ENCODE measurements at regions not wholly inside any gene's neighbourhood (a gene's known extent, or its start where the extent isn't known, plus 50 kb on each side); places are given as distances from the start of the nearest gene placed in this dataset.
"Not testable (repeated sequence)": the region's sequence is repeated elsewhere in the genome, so short reads cannot be mapped to it uniquely, and the experiment has no call there.

GRCh38 chr11:97007283-97007682 is 617.5 kb downstream of the JRKL start:
- DNase-seq (ENCODE audit: low read depth, low spot score), result no peak

GRCh38 chr11:97009613-97010012 is 619.8 kb downstream of the JRKL start:
- no peak for DNase-seq (ENCODE audit: low read depth, low spot score)

GRCh38 chr11:97010997-97011396 is 621.2 kb downstream of the JRKL start:
- not testable (repeated sequence) for DNase-seq (ENCODE audit: low read depth, low spot score)

DNA sequence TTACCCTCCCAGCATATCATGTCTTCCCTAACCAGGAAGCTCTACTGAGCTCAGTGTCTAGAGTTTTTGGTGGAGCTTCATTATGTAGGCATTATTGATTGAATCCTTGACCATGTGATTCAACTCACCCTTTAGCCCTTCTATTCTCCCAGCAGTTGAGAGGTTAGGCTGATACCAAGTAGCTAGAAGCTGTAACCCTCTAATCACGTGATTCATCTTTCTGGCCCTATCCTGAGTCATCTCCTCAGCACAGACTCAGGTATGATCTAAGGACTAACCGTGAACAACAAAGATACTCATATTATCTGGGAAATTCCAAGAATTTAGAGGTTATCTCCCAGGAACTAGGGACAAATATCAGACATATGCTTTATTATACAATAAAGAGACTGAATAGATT is 625.5 kb downstream of the JRKL start:
- DNase-seq (ENCODE audit: low read depth, low spot score), result no peak

DNA sequence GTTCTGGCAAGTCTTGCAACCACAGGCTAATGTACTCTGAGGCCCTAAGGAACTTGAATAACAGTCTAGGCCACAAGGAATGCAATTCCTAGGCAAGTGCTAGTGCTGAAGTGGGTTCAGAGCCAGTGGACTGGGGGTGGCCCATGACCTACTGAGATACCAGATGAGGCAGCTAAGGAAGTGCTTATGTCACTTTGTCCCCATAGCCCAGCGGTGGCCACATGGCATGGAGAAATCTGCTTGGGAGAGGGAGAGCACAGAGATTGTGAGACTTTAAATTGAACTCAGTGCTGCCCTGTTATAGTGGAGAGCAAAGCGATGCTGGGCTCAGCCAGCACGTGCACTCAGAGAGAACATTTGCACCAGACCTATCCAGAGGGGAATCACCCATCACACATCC is 629.5 kb downstream of the JRKL start:
- DNase-seq (ENCODE audit: low read depth, low spot score), result no peak

DNA sequence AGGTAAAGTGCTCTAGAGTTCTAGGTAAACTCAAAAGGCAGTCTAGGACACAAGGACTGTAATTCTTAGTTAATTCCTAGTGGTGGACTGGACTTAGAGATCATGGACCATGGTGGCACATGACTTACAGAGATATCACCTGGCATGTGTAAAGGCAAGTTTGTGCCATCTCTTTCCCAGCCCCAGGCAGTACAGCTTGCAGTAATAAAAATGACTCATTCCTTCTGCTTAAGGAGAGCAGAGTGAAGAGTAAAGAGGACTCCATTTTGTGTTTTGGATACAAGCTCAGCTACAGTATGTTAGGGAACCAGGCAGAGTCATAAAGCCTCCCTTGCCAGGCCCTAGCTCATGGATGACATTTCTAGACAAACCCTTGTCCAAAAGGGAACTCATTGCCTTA is 629.9 kb downstream of the JRKL start:
- no peak for DNase-seq (ENCODE audit: low read depth, low spot score)

GRCh38 chr11:97022955-97023354 is 633.1 kb downstream of the JRKL start:
- DNase-seq (ENCODE audit: low read depth, low spot score), result no peak

- no peak for DNase-seq (ENCODE audit: low read depth, low spot score)
These were observed 639.1 kb downstream of the JRKL start for GRCh38 chr11:97028836-97029406.

DNA sequence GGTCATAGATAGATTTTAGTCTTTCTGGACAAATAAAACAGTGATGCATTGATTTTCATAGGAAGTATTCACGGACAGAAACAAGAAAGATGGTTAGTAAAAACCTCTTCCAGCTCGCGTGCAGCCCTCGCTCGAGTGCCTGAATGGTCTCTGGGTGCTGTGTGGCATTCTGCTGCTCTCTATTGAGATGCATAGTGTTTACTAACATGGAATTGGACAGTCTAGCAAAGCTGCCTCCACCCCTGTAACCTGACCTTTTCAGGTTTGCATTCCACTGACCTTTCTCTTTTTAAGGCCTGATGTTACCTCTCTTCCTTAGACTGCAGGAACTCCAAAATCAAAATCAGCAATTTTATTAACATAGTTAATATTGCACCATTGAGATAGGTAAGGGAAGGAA is 643.4 kb downstream of the JRKL start:
- DNase-seq (ENCODE audit: low read depth, low spot score), result no peak

- no peak for DNase-seq (ENCODE audit: low read depth, low spot score)
These were observed 658.7 kb downstream of the JRKL start for GRCh38 chr11:97048481-97048880.

DNA sequence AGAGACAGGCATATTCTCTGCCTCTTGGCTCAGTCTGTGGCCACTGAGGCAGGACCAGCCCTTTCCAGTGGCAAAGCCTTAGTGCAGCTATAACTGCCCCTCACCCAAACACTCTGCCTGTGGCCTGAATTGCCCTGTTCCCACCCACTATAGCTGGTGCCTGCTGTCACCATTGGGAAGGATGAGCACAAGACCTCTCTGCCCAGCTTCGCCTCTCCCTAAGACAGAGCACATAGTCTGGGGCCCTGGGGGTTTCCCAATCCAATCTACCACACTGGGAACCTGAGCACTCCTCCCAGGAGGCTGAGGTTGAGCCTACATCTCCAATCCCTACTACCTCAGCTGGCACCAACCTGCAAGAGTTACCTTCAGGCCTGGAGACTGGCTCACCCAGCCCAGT is 670.4 kb downstream of the JRKL start:
- no peak for DNase-seq (ENCODE audit: low read depth, low spot score)

DNA sequence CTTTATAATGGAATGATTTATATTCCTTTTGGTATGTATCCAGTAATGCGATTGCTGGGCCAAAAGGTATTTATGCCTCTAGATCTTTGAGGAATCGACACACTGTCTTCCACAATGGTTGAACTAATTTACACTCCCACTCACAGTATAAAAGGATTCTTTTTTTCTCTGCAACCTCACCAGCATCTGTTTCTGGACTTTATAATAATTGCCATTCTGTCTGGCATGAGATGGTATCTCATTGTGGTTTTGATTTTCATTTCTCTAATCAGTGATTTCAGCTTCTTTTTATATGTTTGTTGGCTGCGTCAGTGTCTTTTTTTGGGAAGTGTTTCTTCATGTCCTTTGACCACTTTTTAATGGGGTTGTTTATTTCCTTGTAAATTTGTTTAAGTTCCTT is 679.3 kb downstream of the JRKL start:
- DNase-seq (ENCODE audit: low read depth, low spot score), result no peak

- no peak for DNase-seq (ENCODE audit: low read depth, low spot score)
These were observed 682.6 kb downstream of the JRKL start for GRCh38 chr11:97072420-97072819.

GRCh38 chr11:97076666-97077065 is 686.9 kb downstream of the JRKL start:
- not testable (repeated sequence) for DNase-seq (ENCODE audit: low read depth, low spot score)

DNA sequence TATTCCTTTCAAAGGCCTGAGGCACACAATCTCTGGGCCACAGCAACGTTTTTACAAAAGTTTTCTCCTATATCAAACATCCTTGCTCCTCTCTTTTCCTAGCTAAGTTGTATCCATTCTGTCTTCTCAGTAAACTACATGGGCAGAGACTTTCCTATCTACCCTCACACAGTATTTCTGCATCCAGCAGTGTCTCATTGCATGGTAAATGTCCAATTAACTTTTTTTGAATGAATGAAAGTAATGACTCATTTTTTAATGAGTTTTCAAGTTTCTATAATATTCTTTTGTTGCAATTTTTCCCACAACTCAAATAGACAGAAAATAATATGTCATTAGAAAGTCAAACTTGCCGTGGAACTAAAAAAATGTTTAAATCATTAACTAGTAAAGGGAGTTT is 688.6 kb downstream of the JRKL start:
- no peak for DNase-seq (ENCODE audit: low read depth, low spot score)

DNA sequence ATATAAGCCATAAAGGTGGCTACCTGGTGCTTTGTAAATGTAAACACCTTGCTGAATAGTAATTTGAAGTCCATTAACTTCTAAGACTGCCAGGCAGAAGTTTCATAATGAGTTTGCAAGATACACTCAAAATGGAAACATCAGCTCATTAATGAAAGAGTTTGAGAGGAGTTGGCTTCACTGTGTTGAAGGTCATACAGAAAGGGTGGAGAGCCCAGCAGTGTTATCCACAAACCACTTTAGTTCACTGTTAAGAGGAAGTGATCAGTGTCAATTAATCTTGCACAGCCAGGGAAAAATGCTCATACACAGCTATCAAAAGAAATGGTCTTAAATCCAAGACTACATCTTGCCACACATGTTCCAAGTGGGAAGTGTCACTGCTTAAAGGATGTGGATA is 689.4 kb downstream of the JRKL start:
- no peak for DNase-seq (ENCODE audit: low read depth, low spot score)

- DNase-seq (ENCODE audit: low read depth, low spot score), result no peak
These were observed 697.6 kb downstream of the JRKL start for GRCh38 chr11:97087419-97087818.

- DNase-seq (ENCODE audit: low read depth, low spot score), result no peak
These were observed 703.0 kb downstream of the JRKL start for GRCh38 chr11:97092823-97093222.

DNA sequence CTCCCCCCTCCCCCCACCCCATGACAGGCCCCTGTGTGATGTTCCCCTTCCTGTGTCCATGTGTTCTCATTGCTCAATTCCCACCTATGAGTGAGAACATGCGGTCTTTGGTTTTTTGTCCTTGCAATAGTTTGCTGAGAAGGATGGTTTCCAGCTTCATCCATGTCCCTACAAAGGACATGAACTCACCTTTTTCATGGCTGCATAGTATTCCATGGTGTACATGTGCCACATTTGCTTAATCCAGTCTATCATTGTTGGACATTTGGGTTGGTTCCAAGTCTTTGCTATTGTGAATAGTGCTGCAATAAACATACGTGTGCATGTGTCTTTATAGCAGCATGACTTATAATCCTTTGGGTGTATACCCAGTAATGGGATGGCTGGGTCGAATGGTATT is 712.4 kb downstream of the JRKL start:
- not testable (repeated sequence) for DNase-seq (ENCODE audit: low read depth, low spot score)

GRCh38 chr11:97107604-97108003 is 717.8 kb downstream of the JRKL start:
- DNase-seq (ENCODE audit: low read depth, low spot score), result no peak

DNA sequence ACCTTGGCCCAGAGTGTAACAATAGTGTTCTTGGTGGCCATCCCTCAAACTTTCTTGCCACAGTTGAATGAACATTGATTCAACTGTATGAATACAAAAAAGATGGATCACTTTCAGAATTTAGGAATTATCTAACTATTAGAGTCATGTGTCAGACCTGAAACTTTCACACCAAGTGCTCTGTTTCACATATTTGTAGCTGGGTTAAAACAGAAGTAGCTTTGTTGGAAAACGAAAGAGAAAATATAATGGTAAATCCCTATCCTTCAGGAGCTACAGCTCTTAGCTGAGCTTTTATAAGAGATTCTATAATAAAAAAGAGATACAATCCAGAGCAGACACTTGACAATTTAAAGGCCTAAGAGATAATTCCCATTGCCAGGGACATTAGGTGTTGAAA is 719.3 kb downstream of the JRKL start:
- no peak for DNase-seq (ENCODE audit: low read depth, low spot score)

- DNase-seq (ENCODE audit: low read depth, low spot score), result no peak
These were observed 720.6 kb downstream of the JRKL start for GRCh38 chr11:97110376-97110775.

DNA sequence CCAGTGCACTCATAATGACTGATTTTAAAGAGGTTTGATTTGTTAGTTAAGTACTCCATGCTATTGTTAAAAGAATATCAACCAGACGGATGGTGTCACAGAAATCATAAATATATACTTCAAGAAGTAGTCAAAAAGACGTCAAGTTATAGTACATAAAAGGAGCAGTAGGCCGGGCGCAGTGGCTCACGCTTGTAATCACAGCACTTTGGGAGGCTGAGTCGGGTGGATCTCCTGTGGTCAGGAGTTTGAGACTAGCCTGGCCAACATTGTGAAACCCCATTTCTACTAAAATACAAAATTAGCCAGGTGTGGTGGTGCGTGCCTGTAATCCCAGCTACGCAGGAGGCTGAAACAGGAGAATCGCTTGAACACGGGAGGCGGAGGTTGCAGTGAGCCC is 721.7 kb downstream of the JRKL start:
- no peak for DNase-seq (ENCODE audit: low read depth, low spot score)

- no peak for DNase-seq (ENCODE audit: low read depth, low spot score)
These were observed 728.9 kb downstream of the JRKL start for GRCh38 chr11:97118614-97119200.

Measured in smooth muscle cell of the brain vasculature (primary cell).